GM10248 (cell line): ENCODE measurements at regions not wholly inside any gene's neighbourhood (a gene's known extent, or its start where the extent isn't known, plus 50 kb on each side); places are given as distances from the start of the nearest gene placed in this dataset.

Experiments used
- CTCF ChIA-PET: fragments of 300-600 bp; sonication (Branson Sonifier 250); formaldehyde crosslinking; extraction: SDS; loops from one replicate; lab custom pipeline; 2021; ENCODE audit warnings: antibody characterized with exemption; lab: Yijun Ruan, JAX
- POLR2A ChIA-PET: fragments of 350-650 bp; sonication (Branson Sonifier 250); formaldehyde crosslinking; extraction: SDS; loops from one replicate; lab custom pipeline; 2020; ENCODE audit warnings: antibody characterized with exemption; lab: Yijun Ruan, JAX
- DNase-seq: peaks from one replicate; pipeline ENCODE4 v3.0.0; 2012; ENCODE audit errors: extremely low spot score
- CTCF ChIP-seq: IDR thresholded peaks from 2 replicates; pipeline ENCODE4 v1.5.1; 2012; ENCODE audit warnings: mild to moderate bottlenecking, low read depth; ENCODE audit errors: extremely low read depth, missing control alignments, control extremely low read depth

- no peak for DNase-seq
- ChIA-PET POLR2A (no interaction called here), CTCF (no interaction called here)
- TF ChIP-seq CTCF, result no peak
Measured at GRCh38 chr19:32246006-32246405, 99.4 kb upstream of the ZNF507 start.

- no peak for DNase-seq
- no peak for TF ChIP-seq CTCF
- ChIA-PET POLR2A (no interaction called here), CTCF (no interaction called here)
Measured at GRCh38 chr19:32251634-32252332, 93.6 kb upstream of the ZNF507 start.

GRCh38 chr19:32252333-32252669 is 93.1 kb upstream of the ZNF507 start:
- CTCF ChIA-PET, result no interaction called here
- POLR2A ChIA-PET, result no interaction called here
- TF ChIP-seq CTCF, result no peak
- no peak for DNase-seq

GRCh38 chr19:32253683-32254508 is 91.5 kb upstream of the ZNF507 start:
- ChIA-PET CTCF (interaction anchor here (1.0 kb wide), 1 partner anchor 29 kb away, joined by 3 read pairs; no protein-coding TSS in a partner anchor), POLR2A (no interaction called here)
- TF ChIP-seq CTCF, result no peak

GRCh38 chr19:32254509-32254890 is 90.9 kb upstream of the ZNF507 start:
- POLR2A ChIA-PET, result no interaction called here
- CTCF ChIA-PET, result interaction anchor here (1.0 kb wide), 1 partner anchor 30 kb away, joined by 3 read pairs; no protein-coding TSS in a partner anchor
- no peak for TF ChIP-seq CTCF
- DNase-seq, result no peak

More at GRCh38 chr19:32253683-32254508, 91.5 kb upstream of the ZNF507 start:
- DNase-seq, result no peak

- CTCF ChIA-PET, result interaction anchor here (1.0 kb wide), 1 partner anchor 1573 kb away, joined by 3 read pairs; no protein-coding TSS in a partner anchor
- POLR2A ChIA-PET, result no interaction called here
- TF ChIP-seq CTCF, result no peak
- DNase-seq, result no peak
Measured at GRCh38 chr19:32255536-32256295, 89.7 kb upstream of the ZNF507 start.
